IPS DF 6.9 (cell line): ENCODE measurements at regions not wholly inside any gene's neighbourhood (a gene's known extent, or its start where the extent isn't known, plus 50 kb on each side); places are given as distances from the start of the nearest gene placed in this dataset.

Source experiments
- DNase-seq: peaks from one replicate; pipeline ENCODE4 v3.0.0-alpha.2; 2013; ENCODE audit warnings: low read depth, low spot score
- H3K27ac ChIP-seq: one replicate; pipeline ENCODE4 v1.5.1; 2013; ENCODE audit warnings: low read length, control low read depth
- H3K27me3 ChIP-seq: 2 replicates; pipeline ENCODE4 v1.6.1; 2013; ENCODE audit warnings: mild to moderate bottlenecking, low read length; ENCODE audit not compliant: control insufficient read depth, insufficient read depth
- H3K36me3 ChIP-seq: 2 replicates; pipeline ENCODE4 v1.6.1; 2013; ENCODE audit warnings: low read length; ENCODE audit not compliant: control insufficient read depth, insufficient read depth
- H3K4me1 ChIP-seq: 2 replicates; pipeline ENCODE4 v1.6.1; 2013; ENCODE audit warnings: low read length; ENCODE audit not compliant: control insufficient read depth, insufficient read depth
- H3K4me3 ChIP-seq: 2 replicates; pipeline ENCODE4 v1.5.1; 2013; ENCODE audit warnings: mild to moderate bottlenecking, low read length
- H3K9me3 ChIP-seq: 2 replicates; pipeline ENCODE4 v1.6.1; 2013; ENCODE audit warnings: low read length, inconsistent platforms; ENCODE audit not compliant: control insufficient read depth, insufficient read depth
- WGBS: extraction: QIAGEN DNeasy Blood & Tissue Kit; methylation state at CpG from one replicate; pipeline ENCODE4 v1.1.7; 2013; ENCODE audit warnings: mixed read lengths, missing lambda C conversion rate; ENCODE audit not compliant: insufficient read length, insufficient coverage; 5-methylcytosine and 5-hydroxymethylcytosine counted together

DNA sequence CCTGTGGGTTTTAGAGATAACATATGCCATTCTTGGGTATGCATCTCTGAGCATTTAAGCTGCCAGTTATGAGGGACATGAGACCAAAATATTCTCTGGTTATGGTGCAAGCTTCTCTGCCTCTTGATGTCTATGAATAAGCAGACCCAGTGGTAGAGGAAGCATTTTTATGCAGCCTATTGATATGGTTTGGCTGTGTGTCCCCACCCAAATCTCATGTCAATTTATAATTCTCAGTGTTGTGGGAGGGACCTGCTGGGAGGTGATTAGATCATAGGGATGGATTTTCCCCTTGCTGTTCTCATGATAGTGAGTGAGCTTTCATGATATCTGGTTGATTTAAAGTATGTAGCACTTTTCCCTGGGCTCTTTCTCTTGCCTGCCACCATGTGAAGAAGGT is 187.2 kb downstream of the ARHGAP12 start:
- no peaks in the 10 kb centered on the region for H3K27me3 ChIP-seq
- H3K4me3 ChIP-seq, result no peak overlapping the region
- no peaks in the 10 kb centered on the region for H3K36me3 ChIP-seq
- no peak for DNase-seq
- peaks cover 3% of the 10 kb centered on the region; the same call in 1 of the 2 replicates for H3K4me1 ChIP-seq
- H3K27ac ChIP-seq, result no peak overlapping the region
- no peaks in the 10 kb centered on the region for H3K9me3 ChIP-seq

DNA sequence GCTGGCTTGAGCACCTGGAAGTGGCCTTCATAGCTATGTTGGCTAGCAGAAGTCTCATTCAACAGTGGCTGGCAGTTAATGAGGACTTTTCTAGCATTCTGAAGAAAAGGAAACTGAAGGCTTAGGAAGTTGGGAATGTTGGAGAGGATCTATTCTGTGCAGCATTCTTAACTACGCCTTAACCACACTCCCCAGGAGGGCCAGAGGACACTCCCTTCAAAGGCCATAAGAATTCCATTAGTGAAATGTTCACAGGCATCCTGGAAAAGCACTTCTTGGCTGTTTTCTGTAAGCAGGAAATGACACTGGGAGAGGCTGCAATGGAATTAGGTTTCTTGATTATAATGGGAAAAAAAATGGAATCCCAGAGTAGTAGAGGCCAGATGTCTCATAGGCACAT is 188.9 kb downstream of the ARHGAP12 start:
- no CpG with 5 or more reads among the region's 1 CpG for WGBS
- DNase-seq, result no peak
- Histone ChIP-seq H3K9me3 (no peaks in the 10 kb centered on the region), H3K27me3 (no peaks in the 10 kb centered on the region), H3K27ac (no peak overlapping the region), H3K36me3 (no peaks in the 10 kb centered on the region), H3K4me1 (no peaks in the 10 kb centered on the region), H3K4me3 (no peak overlapping the region)

DNA sequence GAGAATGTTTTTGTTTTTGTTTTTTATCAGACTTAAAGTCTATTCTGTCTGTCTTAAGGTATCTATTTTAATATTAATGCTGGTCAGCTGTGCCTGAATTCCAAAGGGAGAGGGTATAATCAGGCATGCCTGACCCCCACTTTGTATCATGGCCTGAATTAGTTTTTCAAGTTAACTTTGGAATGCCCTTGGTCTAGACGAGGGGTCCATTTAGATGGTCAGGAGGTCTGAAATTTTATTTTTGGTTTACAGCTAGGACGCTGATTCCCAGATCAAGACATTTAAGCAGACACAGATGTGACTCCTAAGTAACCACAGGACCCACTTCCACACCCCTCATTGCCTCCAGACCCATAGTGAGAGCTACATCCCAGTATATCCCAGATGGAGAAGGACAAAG is 189.5 kb downstream of the ARHGAP12 start:
- DNase-seq, result no peak
- Histone ChIP-seq H3K4me3 (no peak overlapping the region), H3K4me1 (no peaks in the 10 kb centered on the region), H3K27ac (no peak overlapping the region), H3K36me3 (no peaks in the 10 kb centered on the region), H3K27me3 (no peaks in the 10 kb centered on the region), H3K9me3 (no peaks in the 10 kb centered on the region)
- no CpG with 5 or more reads among the region's 2 CpGs for WGBS

DNA sequence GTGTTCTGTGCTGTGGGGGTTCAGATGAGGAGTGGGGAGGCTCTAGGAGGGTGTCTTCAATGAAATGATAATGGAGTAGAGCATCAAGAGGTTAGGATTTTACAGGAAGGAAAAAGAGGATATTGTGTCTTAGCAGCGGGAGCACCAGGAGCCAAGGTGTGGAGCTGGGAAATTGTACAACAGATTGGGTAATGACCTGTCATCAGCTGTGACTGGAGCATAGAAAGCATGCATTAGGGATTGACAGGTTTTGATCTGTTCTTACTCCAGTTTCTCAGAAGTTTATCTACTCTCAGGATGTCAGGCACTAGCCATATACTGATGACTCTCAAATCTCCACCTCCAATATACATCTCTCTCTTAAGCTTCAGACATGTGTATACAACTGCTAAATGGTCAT is 196.9 kb downstream of the ARHGAP12 start:
- DNase-seq, result no peak
- no CpG with 5 or more reads among the region's 1 CpG for WGBS

DNA sequence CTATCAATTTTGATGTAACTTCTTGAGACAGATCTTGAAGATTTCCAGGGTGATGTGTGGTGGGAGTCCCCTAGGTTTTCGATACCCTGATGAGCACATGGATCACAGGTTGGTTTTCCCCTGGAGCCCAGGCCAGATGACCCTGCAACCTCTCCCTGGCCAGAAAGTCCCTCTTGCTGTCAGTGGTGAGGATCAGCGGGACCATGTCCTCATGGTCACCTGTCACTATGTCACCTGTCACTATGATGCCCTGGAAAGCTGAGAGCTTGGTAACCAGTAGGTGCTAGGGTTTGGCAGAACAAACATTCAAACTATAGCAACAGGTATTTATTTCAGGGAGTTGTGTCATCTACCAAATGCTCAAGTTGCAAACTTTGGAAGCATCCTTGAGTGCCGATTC is 197.9 kb downstream of the ARHGAP12 start:
- Histone ChIP-seq H3K27me3 (no peaks in the 10 kb centered on the region), H3K4me1 (no peaks in the 10 kb centered on the region), H3K9me3 (peaks cover 2% of the 10 kb centered on the region; the same call in 1 of the 2 replicates), H3K4me3 (no peak overlapping the region), H3K36me3 (no peaks in the 10 kb centered on the region), H3K27ac (no peak overlapping the region)
- no CpG with 5 or more reads among the region's 3 CpGs for WGBS
- DNase-seq, result no peak

More for the DNA sequence above, 196.9 kb downstream of the ARHGAP12 start:
- Histone ChIP-seq H3K27me3 (no peaks in the 10 kb centered on the region), H3K4me3 (no peak overlapping the region), H3K4me1 (no peaks in the 10 kb centered on the region), H3K36me3 (no peaks in the 10 kb centered on the region), H3K9me3 (peaks cover 2% of the 10 kb centered on the region; the same call in 1 of the 2 replicates), H3K27ac (no peak overlapping the region)

DNA sequence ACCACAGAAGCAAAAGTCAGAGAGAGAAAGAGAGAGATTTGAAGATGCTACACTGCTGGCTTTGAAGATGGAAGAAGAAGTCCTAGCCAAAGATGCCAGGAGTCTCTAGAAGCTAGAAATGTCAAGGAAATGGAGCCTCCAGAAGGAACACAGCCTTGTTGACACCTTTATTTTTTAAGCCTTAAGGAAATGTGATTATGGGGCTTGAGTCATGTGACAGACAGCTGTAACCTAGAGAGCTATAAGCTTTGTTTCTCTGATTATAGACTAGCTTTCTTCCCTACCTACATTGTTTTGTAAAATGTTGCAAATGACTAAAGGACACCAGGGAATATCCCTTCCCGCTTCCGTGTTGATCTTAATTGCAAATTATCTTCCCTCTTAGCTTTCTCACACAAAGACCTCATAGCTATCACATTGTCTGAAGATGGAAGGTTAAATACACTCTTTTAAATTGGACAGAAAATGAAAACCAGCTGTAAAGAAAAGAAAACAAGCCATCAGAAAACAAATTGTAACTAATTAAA is 199.9 kb downstream of the ARHGAP12 start:
- Histone ChIP-seq H3K27me3 (no peaks in the 10 kb centered on the region), H3K27ac (no peak overlapping the region)
- no CpG with 5 or more reads among the region's 2 CpGs for WGBS

DNA sequence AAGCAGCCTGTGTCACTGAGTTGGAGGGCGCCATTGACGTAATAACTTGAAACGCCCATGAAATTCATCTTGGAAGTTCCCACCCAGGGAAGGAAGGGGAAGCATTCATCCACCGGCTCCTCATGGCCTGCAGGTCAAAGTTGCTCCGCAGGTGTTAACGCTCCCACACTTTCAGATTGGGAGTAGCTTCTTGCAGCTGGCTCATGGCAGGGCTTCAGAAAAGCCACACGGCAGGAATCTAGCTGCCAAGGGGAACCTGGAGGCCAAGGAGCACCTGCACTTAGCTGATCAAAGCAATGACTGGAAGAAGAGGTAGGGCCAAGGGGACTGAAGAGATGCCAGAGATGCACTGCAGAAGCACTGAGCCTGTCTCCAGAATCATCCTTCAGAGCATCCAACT is 203.2 kb downstream of the ARHGAP12 start:
- no peaks in the 10 kb centered on the region for H3K27me3 ChIP-seq
- DNase-seq, result no peak
- no peaks in the 10 kb centered on the region for H3K36me3 ChIP-seq
- H3K4me1 ChIP-seq, result no peaks in the 10 kb centered on the region
- no peak overlapping the region for H3K27ac ChIP-seq
- H3K9me3 ChIP-seq, result peaks cover 2% of the 10 kb centered on the region; the same call in 1 of the 2 replicates
- WGBS, result no CpG with 5 or more reads among the region's 7 CpGs
- H3K4me3 ChIP-seq, result no peak overlapping the region

More for the DNA sequence above, 199.9 kb downstream of the ARHGAP12 start:
- no peak overlapping the region for H3K4me3 ChIP-seq
- peaks cover 2% of the 10 kb centered on the region; the same call in 1 of the 2 replicates for H3K9me3 ChIP-seq
- DNase-seq, result no peak
- no peaks in the 10 kb centered on the region for H3K36me3 ChIP-seq
- H3K4me1 ChIP-seq, result no peaks in the 10 kb centered on the region

DNA sequence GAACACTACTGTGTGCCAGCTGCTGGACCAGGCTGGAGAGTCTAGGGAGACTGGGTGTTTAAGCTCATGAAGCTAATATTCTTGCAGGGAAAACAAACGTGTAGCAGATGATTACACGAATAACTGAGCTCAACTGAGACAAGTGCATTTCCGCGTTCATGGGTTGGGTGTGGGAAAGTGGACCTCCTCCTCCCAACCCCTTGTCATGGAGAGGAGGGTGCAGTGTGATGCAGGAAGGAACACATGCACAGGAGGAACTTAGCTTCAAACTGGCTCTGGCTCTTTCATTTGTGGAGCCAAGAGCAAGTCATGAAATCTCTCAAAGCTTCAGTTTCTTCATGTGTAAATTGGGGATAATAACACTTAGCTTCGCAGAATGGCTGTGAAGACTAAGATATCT is 204.3 kb downstream of the ARHGAP12 start:
- no peaks in the 10 kb centered on the region for H3K36me3 ChIP-seq
- no peak overlapping the region for H3K4me3 ChIP-seq
- no CpG with 5 or more reads among the region's 5 CpGs for WGBS
- H3K27me3 ChIP-seq, result no peaks in the 10 kb centered on the region
- H3K9me3 ChIP-seq, result peaks cover 2% of the 10 kb centered on the region; the same call in 1 of the 2 replicates
- no peak overlapping the region for H3K27ac ChIP-seq
- H3K4me1 ChIP-seq, result no peaks in the 10 kb centered on the region
- no peak for DNase-seq

DNA sequence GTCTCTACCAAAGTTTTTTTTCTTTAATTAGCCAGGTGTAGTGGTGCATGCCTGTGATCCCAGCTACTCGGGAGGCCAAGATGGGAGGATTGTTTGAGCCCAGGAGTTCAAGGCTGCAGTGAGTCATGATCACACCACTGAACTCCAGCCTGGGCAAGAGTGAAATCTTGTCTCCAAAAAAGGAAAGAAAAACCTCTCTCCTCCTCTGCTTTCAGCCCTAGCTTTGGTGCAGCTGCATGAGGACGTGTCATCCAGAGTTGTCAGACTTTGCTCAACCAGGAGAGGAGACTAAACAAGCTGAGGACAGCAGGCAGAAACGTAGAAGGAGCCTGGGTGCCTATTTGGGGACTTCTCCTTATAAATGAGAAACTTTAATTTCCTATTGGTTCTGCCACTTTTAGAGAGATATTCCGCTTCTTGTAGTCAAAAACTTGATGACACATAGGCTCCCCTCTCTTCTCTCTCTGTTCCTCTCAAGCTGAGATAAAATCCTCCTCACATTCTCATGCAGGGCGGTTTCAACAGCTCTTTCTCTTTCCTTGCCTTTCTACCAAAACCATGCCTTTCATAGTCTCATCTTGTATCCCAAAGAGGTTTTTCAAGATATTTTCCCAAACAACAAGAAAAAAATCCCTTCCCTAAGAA is 205.4 kb downstream of the ARHGAP12 start:
- H3K4me1 ChIP-seq, result no peaks in the 10 kb centered on the region
- no peak overlapping the region for H3K4me3 ChIP-seq
- peaks cover 1% of the 10 kb centered on the region; the same call in 1 of the 2 replicates for H3K9me3 ChIP-seq
- no peak for DNase-seq
- no CpG with 5 or more reads among the region's 5 CpGs for WGBS
- H3K36me3 ChIP-seq, result no peaks in the 10 kb centered on the region
- H3K27ac ChIP-seq, result no peak overlapping the region
- H3K27me3 ChIP-seq, result no peaks in the 10 kb centered on the region

DNA sequence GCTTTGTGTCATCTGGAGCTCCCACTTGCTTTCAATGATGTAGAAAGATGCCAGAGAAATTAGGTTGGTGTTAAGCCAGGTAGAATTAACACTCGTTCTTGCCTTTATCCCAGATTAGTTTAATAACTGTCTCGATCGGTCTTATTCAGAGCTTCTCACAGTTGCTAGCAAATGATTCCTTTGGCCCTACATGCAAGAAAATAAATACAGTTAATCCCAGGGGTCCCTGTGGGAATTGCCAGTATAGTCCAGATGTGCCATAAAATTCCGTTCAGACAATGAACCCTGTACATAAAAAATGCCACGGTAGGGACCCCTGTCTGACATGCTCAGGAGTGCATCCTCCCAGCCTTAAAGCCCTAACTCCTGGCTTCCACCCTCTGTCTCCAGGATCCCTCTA is 207.5 kb downstream of the ARHGAP12 start:
- no CpG with 5 or more reads among the region's 5 CpGs for WGBS
- H3K27ac ChIP-seq, result no peak overlapping the region

DNA sequence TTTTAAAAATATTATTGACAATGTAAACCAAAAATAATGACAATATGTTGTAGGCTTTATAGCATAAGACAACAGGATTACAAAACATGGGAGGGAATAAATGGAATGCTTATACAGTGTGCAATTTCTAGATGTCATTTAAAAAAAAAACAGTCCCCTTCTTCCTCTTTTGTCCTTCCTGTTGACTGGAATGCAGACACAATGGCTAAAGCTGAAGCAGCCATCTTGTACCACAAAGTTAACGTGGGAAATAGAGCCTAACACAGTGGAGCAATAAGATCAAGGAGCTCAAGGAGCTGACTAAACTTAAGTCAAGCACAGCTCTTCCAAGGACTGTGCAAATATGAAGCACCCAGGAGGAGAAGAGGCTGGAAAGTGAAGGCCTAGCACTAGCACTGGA is 208.1 kb downstream of the ARHGAP12 start:
- Histone ChIP-seq H3K27ac (no peak overlapping the region), H3K27me3 (no peaks in the 10 kb centered on the region), H3K4me3 (no peak overlapping the region), H3K9me3 (no peaks in the 10 kb centered on the region; the same call in 1 of the 2 replicates), H3K4me1 (no peaks in the 10 kb centered on the region), H3K36me3 (no peaks in the 10 kb centered on the region)
- WGBS, result no CpG with 5 or more reads among the region's 1 CpG
- no peak for DNase-seq

More for the DNA sequence above, 207.5 kb downstream of the ARHGAP12 start:
- no peak for DNase-seq
- no peaks in the 10 kb centered on the region for H3K4me1 ChIP-seq
- no peaks in the 10 kb centered on the region; the same call in 1 of the 2 replicates for H3K9me3 ChIP-seq
- H3K4me3 ChIP-seq, result no peak overlapping the region
- no peaks in the 10 kb centered on the region for H3K36me3 ChIP-seq
- H3K27me3 ChIP-seq, result no peaks in the 10 kb centered on the region
